Raji (cell line): ENCODE measurements at regions not wholly inside any gene's neighbourhood (a gene's known extent, or its start where the extent isn't known, plus 50 kb on each side); places are given as distances from the start of the nearest gene placed in this dataset.

Source experiments
- POLR2A ChIP-seq: IDR thresholded peaks from 2 replicates; pipeline ENCODE4 v1.6.1; 2011; ENCODE audit warnings: low read depth, low read length, control low read depth; ENCODE audit not compliant: insufficient read depth

DNA sequence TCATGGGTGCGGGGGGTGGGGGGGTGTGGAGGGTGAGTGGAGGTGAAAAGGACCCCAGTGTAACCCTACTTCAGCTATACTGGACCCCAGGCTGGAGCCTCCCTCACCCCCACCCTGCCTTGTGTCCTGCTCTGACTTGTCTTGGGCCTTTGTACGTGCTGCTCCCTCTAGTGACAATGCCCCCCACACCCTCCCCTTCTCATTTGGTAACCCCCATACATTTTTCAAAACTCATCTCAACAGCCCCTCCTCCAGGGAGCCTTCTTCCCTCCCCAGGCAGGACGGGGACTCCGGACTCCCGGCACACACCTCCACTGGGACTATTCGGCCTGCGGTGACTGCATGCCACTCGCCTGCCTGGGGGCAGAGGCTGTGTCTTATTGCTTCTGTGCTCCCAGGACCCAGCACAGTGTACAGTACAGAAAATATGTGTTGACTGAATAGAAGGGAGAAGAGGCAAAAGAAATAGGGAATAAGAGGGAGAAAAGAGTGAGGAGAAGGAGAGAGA lies 108.2 kb downstream of the VEGFA start:
- TF ChIP-seq POLR2A = no peak

DNA sequence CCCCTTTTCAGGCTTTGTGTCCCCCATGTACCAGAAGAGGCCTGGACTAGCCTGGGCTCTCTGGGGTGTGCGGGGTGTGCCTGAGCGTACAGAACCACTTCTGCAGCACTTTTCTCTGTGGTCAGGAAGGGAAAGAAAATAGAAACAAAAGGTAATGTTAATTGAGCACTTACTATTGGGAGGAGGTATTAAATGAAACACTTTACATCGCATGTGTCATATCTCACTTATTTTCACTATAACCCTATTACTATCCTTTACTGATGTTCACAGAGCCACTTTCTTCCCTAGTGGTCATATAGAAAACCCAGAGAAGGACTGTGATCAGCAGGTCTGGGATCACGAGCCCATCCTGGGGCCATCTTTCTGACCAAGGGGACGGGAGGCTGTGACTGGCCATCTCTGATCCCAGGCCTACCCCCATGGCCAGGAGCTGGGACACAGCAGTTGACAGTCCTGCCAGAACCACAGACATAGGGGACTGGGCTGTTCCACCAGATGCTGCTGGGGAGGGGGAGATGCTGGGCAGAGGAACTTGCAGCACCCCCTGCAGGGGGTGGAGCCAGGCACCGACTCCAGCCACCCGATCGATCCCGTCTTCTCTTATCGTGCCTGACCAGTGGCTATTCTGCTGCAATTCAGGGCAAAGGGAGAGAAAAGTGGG lies 107.6 kb downstream of the VEGFA start:
- TF ChIP-seq POLR2A = no peak

DNA sequence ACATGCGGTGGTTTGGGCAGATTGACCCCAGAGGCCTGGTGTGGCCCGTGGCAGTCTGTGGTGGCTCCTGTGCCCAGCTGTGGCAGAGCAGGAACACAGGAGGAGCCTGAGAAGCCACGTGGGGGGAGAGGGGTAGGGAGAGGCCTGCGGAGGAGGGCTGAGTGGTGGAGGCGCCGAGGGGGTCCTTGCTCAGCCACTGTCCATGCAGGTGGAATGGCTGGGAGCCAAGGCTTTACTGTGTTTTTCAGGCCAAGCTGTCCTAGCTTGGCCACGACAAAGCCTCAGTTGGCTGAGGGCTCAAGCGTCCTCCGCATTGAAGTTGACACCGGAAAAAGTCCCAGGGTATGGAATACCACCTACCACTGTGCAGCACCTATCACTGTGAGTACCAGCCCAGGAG lies 107.0 kb downstream of the VEGFA start:
- no peak for TF ChIP-seq POLR2A

DNA sequence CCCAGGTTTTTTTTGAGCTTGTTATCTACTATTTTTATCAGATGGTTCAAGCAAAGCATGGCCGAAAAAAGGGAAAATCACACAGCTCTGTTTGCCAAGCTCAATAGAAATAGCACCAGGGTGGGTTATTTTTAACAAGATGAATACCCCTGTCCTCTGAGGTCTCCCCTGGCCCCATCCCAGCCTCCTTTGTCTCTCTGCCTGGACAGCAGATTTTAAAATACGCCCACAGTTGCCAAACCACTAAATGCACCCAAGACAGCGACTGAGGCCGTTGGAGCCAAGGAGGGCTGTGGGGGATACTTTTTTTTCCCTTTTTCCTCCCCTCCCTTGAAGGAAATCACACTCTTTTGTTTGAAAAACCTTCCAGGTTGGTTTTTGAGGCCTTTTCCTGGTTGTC lies 106.6 kb downstream of the VEGFA start:
- no peak for TF ChIP-seq POLR2A

DNA sequence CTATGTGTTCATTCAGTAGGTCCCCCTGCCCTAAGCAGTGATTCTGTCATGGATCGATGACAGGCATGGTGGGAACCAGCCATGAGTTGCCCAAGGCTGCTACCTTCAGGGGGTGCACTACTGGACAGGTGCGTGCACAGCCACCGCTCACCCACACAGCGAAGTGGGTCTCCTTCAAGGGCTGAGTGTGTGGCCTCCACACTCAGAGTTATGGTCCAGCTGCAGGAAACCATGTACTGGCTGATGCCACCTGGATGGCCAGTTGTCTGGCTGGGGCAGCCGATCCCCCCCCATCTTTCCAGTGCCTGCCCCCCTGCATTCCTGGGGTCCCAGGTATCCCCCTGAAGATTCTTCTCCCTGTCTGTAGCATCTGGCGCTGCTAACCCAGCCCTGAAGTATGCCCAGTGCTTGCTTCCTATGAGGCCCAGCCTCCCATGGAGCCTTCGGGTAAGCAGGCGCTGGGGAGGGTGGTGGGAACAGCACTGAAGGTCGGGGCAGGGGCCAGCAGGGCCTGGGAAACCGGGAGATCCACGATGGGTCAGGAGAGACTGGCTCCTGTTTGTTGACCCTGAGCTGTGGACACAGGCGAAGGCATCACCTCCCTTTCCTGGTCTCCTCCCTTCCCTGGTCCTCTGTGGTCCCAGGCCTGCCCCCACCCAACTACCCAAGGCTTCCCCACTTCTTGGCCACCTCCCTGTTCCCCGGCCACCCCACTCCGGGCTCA lies 106.0 kb downstream of the VEGFA start:
- TF ChIP-seq POLR2A = no peak

DNA sequence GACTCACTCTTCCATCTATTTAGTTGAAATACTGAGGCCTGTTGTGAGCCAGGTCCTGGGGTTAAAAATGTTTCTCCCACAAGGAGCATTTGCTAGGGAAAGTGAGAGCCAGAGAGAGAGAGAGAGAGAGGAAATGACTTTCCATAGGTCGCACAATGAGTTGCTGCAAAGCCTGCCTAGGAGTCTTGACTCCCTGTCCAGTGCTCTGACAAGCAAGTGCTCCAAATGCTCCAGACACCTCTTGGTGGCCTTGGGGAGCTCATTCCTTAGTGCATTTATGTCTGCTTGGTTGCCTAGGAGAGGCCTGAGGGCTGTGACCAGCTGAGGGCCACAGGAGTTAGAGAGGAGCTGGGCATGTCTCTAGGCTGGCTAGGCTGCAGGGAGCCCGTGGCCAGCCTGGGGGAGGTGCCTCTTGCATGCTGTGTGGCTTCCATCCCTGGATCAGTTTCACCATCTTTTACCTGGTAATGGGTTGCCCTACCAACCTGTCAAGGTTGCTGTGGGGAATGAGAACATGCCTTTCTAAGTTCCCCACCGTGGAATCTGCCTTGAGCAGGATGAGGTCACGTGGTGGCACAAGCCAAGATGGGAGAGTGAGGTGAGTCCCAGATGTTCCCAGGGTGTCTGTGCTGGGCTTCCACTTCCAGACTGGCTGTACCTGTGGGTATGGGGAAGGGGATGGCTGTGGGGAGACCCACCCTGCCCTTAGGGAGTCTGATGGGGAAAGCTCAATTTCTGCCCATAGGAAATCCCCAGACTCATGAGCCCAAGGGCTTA lies 105.0 kb downstream of the VEGFA start:
- TF ChIP-seq POLR2A = no peak

DNA sequence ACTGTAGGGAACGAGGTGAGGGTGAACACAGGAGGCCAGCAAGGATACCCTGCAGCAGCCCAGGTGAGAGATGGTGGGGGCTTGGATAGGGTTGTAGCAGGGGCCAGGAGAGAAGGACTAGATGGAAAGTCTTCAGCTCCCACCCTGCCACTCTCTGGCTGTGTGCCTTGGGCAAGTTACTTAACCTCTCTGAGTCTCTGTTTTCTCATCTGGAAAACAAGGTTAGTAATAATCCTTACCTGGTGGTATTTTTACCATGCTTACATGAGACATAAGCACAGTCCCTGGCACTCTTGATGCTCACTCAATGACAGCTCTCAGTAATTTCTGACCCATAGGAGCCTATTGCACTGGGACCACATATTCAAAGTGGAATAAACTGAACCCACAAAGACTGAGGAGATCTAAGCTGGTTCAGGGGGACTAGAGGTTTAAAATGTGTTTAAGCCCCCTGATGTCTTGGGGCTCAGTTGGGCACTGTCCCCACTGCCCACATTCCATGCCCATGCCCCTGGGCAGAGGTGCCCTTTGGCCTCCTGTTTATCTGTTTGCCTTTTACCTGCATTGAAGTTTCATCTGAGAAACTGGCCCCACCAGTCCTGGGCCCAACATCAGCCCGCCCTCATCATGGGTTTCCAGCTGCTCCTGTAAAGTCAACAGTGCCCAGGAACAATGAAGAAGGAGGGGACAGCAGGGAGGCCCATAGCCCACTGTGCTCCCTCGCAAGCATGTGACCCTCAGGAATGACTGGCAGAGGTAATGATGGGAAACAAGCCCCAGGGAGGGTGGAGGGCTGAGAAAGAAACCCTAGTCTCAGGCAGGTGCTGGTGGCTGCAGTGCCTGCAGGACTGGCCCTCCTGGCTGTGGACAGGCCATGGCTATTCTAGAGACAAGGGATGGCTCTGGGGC lies 104.0 kb downstream of the VEGFA start:
- no peak for TF ChIP-seq POLR2A

DNA sequence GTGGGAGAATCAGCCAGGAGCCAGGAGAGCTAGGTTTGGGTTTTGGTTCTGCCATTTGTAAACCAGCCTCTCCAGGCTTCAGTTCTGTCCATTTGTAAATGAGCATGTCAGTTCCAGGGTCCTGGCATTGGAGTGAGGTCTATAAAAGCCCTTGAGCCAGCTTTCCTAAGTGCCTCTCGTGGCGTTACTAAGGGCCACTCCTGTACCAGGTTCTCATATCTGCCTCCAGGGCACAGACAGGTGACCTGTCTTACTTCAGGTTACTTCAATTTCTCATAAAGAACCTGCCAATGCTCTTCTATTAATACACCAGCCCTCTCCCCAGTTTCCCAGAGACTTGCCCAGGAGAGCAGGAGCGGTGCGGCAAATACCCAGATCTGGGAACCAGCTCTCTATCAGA lies 101.9 kb downstream of the VEGFA start:
- TF ChIP-seq POLR2A = no peak

DNA sequence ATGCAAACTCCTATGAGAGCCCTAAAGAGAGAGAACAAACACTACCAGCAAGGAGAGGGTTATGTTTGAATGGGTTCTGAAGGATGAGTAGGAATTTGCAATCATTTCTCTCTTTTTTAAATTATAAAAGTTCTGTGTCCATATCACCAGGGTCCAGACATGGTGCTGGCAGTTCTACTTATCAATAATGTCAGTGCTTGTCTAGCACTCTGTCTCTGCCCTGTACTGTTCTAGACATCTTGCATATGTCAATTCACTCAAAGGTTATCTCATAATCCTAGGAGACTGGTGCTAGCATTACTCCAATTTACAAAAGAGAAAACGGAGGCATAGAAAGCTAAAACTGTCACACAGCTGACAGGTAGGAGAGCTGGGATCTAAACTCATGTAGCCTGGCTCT lies 101.3 kb downstream of the VEGFA start:
- no peak for TF ChIP-seq POLR2A

DNA sequence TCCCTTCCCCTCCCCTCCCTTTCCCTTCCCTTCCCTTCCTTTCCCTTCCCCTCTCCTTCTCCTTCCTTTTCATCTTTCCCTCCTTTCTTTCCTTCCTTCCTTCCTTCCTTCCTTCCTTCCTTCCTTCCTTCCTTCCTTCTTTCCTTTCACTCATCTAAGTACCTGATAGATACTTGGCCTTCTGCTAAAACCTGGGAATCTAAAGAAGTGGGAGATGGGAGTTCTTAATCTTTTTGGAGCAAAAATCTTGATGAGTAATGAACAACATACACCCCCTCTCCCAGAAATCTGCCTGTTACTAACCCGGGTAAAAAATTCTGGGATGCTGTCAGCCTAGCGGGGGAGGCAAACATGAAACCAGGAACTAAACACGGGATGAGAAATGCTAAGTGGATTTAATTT lies 100.7 kb downstream of the VEGFA start:
- TF ChIP-seq POLR2A = no peak

DNA sequence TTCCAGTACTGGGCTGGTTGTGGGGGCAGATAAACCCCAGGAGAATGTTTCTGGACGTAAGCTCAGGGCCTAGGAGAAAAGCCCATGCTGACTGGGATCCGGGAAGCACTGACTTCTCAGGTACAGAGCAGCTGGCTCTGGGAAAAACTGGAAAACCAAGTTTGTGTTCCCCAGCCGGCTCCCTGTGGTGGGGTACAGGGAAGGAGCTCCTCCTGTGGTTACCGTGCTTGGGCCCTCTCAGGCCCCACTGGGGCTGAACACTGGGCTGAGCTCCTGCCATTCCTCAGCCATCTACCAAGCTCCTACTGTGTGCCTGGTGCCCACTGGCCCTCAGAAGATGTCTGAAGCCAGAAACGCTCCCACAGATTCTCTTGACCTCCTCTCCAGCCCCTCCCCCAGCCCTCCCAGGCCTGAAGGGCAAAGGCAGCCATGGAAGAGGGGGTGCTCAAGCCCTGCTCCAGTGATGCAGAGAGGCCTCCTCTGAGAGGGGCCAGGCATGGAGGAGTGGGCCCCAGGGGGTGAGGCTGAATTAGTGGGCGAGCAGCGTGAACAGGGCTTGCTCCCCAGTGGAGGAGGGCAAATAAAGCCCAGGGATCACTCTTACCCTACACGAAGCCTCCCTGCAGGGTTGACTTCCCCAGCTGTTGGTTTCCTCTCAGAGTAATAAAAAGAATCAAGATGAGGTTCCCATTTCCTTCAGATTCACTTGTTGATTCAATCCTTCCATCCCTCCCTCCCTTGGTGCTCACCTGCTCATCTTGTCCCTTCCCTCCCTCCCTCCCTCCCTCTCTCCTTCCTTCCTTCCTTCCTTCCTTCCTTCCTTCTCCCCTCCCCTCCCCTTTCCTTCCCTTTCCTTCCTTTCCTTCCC lies 100.0 kb downstream of the VEGFA start:
- no peak for TF ChIP-seq POLR2A

DNA sequence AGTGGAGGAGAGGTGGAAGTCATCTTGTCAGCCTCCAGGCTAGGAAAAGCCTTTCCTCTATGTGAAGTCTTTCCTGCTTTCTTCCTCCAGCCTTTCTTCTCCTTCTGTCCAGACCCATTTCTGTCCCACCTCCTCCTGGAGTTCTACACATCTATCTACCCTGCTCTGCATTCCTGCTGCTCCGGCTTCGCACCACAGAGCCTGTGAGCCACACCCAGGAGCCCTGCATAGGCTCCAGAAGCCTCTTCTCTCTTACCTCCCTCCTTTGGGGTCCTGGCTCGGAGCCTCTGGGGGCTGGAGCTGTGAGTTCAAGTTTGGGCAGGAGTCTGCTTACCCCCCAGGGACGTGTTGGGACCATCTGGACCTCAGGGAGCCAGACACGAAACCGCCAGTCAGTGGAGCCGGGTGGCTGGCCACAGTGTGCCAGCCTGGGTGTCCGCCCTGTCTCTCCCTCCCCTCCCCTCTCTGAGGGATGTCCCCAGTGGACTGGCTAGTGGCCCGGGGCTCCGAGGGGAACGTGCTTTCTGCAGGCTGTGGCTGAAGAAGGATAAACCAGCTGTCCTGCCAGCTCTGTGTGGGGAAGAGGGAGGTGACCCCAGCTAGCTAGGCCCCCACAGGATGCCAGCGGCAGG lies 99.2 kb downstream of the VEGFA start:
- no peak for TF ChIP-seq POLR2A

DNA sequence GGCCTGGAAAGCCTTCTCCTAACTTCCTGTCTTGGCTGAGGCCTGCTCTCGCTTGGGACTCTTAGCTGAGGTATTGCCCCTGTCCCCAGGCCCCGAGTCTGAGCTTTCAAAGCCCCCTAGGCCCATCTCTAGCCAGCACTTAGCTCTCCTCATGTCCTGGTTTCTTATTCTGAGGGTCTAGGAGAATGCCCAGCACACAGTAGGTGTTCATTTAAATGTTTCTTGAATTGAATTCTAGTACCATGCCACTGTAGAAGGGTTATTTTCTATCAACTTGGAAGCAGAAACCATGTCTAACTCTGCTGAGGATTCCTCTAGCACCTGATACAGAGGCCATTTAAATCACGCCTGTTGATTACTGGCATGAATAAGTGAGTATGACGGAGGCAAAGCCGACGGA lies 98.5 kb downstream of the VEGFA start:
- TF ChIP-seq POLR2A = no peak
